H9 (cell line): ENCODE measurements at regions not wholly inside any gene's neighbourhood (a gene's known extent, or its start where the extent isn't known, plus 50 kb on each side); places are given as distances from the start of the nearest gene placed in this dataset.

Experiments used
- DNase-seq: peaks from one replicate; pipeline ENCODE4 v3.0.0-alpha.2; 2017
- H2AFZ ChIP-seq: one replicate; pipeline ENCODE4 v1.6.1; 2013; ENCODE audit warnings: mild to moderate bottlenecking, low read length, control low read depth, moderate library complexity
- H2AK5ac ChIP-seq: 2 replicates; pipeline ENCODE4 v1.6.1; 2013; ENCODE audit warnings: low read length, control low read depth, mixed read lengths; ENCODE audit not compliant: insufficient read length
- H2BK120ac ChIP-seq: one replicate; pipeline ENCODE4 v1.6.1; 2013; ENCODE audit warnings: low read depth, mild to moderate bottlenecking, low read length, control low read depth, inconsistent platforms; ENCODE audit not compliant: poor library complexity, severe bottlenecking
- H2BK12ac ChIP-seq: 2 replicates; pipeline ENCODE4 v1.6.1; 2013; ENCODE audit warnings: low read length, control low read depth, mixed read lengths, low read depth; ENCODE audit not compliant: insufficient read length
- H2BK15ac ChIP-seq: 2 replicates; pipeline ENCODE4 v1.6.1; 2013; ENCODE audit warnings: low read depth, low read length, control low read depth
- H2BK20ac ChIP-seq: one replicate; pipeline ENCODE4 v1.6.1; 2013; ENCODE audit warnings: low read depth, mild to moderate bottlenecking, low read length, control low read depth, inconsistent platforms; ENCODE audit not compliant: poor library complexity, severe bottlenecking
- H2BK5ac ChIP-seq: 2 replicates; pipeline ENCODE4 v1.6.1; 2013; ENCODE audit warnings: low read length, control low read depth, mixed read lengths; ENCODE audit not compliant: insufficient read length
- H3K14ac ChIP-seq: 2 replicates; pipeline ENCODE4 v1.6.1; 2013; ENCODE audit warnings: low read length, control low read depth; ENCODE audit not compliant: insufficient read depth
- H3K18ac ChIP-seq: 2 replicates; pipeline ENCODE4 v1.6.1; 2013; ENCODE audit warnings: low read depth, mild to moderate bottlenecking, mixed read lengths, low read length, control low read depth; ENCODE audit not compliant: insufficient read length
- H3K23ac ChIP-seq: 2 replicates; pipeline ENCODE4 v1.6.1; 2013; ENCODE audit warnings: low read length, control low read depth, mixed read lengths, low read depth; ENCODE audit not compliant: insufficient read length
- H3K23me2 ChIP-seq: 2 replicates; pipeline ENCODE4 v1.6.1; 2013; ENCODE audit warnings: low read depth, mild to moderate bottlenecking, mixed read lengths, low read length, control low read depth; ENCODE audit not compliant: insufficient read length, poor library complexity, severe bottlenecking
- H3K27ac ChIP-seq: 2 replicates; pipeline ENCODE4 v1.5.1; 2013; ENCODE audit warnings: low read length, control low read depth, mixed read lengths, low read depth; ENCODE audit not compliant: insufficient read length
- H3K27me3 ChIP-seq: 2 replicates; pipeline ENCODE4 v1.6.1; 2013; ENCODE audit warnings: low read length, control low read depth, inconsistent platforms; ENCODE audit not compliant: insufficient read depth
- H3K4ac ChIP-seq: 2 replicates; pipeline ENCODE4 v1.6.1; 2013; ENCODE audit warnings: low read depth, mild to moderate bottlenecking, control low read depth, inconsistent platforms, low read length, moderate library complexity
- H3K4me1 ChIP-seq: 2 replicates; pipeline ENCODE4 v1.6.1; 2013; ENCODE audit warnings: low read length, control low read depth, inconsistent platforms; ENCODE audit not compliant: insufficient read depth
- H3K4me2 ChIP-seq: 2 replicates; pipeline ENCODE4 v1.6.1; 2013; ENCODE audit warnings: low read length, control low read depth, mixed read lengths; ENCODE audit not compliant: insufficient read length, insufficient read depth
- H3K56ac ChIP-seq: 2 replicates; pipeline ENCODE4 v1.6.1; 2013; ENCODE audit warnings: low read depth, mild to moderate bottlenecking, mixed read lengths, low read length, control low read depth; ENCODE audit not compliant: insufficient read length
- H3K79me1 ChIP-seq: 2 replicates; pipeline ENCODE4 v1.6.1; 2013; ENCODE audit warnings: low read depth, mild to moderate bottlenecking, moderate library complexity, low read length, control low read depth, inconsistent platforms; ENCODE audit not compliant: insufficient read depth, poor library complexity, severe bottlenecking
- H3K79me2 ChIP-seq: 2 replicates; pipeline ENCODE4 v1.6.1; 2013; ENCODE audit warnings: low read length, control low read depth, inconsistent platforms; ENCODE audit not compliant: insufficient read depth
- H3K9ac ChIP-seq: 2 replicates; pipeline ENCODE4 v1.6.1; 2013; ENCODE audit warnings: low read length, control low read depth, mixed read lengths; ENCODE audit not compliant: insufficient read length; ENCODE audit errors: extremely low read depth
- H3K9me3 ChIP-seq: one replicate; pipeline ENCODE4 v1.6.1; 2013; ENCODE audit warnings: low read depth, low read length, inconsistent platforms; ENCODE audit not compliant: control insufficient read depth
- H3T11ph ChIP-seq: one replicate; pipeline ENCODE4 v1.6.1; 2013; ENCODE audit warnings: mild to moderate bottlenecking, low read length, control low read depth, inconsistent platforms
- H4K20me1 ChIP-seq: one replicate; pipeline ENCODE4 v1.6.1; 2013; ENCODE audit not compliant: control insufficient read depth, insufficient read length, insufficient read depth
- H4K5ac ChIP-seq: 2 replicates; pipeline ENCODE4 v1.6.1; 2013; ENCODE audit warnings: low read depth, mild to moderate bottlenecking, mixed read lengths, low read length, control low read depth; ENCODE audit not compliant: insufficient read length
- H4K8ac ChIP-seq: replicated peaks from 2 replicates; pipeline ENCODE4 v1.6.1; 2013; ENCODE audit warnings: low read length, control low read depth, mixed read lengths, low read depth; ENCODE audit not compliant: insufficient read length
- H4K91ac ChIP-seq: 2 replicates; pipeline ENCODE4 v1.6.1; 2013; ENCODE audit warnings: low read depth, mild to moderate bottlenecking, moderate library complexity, mixed read lengths, low read length, control low read depth; ENCODE audit not compliant: insufficient read length
- H3K27ac Mint-ChIP-seq, 3 experiments: 2 replicates in 2 of 3; 3 replicates in 1 of 3; pipeline ENCODE4 v1.8.0; 2020 to 2021; ENCODE audit warnings: mixed read lengths in 3 of 3, mild to moderate bottlenecking in 1 of 3, moderate library complexity in 1 of 3
- H3K27me3 Mint-ChIP-seq: 2 replicates; pipeline ENCODE4 v1.8.0; 2021; ENCODE audit warnings: low read depth, mild to moderate bottlenecking, moderate library complexity, mixed read lengths
- H3K36me3 Mint-ChIP-seq, 3 experiments: 2 replicates in 2 of 3; 3 replicates in 1 of 3; pipeline ENCODE4 v1.8.0; 2020 to 2021; ENCODE audit warnings: low read depth in 3 of 3, mixed read lengths in 3 of 3; ENCODE audit not compliant: insufficient read depth in 1 of 3
- H3K4me1 Mint-ChIP-seq, 2 experiments: 2 replicates each; pipeline ENCODE4 v1.8.0; 2020; ENCODE audit warnings: mixed read lengths in 2 of 2
- H3K4me3 Mint-ChIP-seq, 2 experiments: 2 replicates in 1 of 2; 3 replicates in 1 of 2; pipeline ENCODE4 v1.8.0; 2020 to 2021; ENCODE audit warnings: mild to moderate bottlenecking in 2 of 2, mixed read lengths in 2 of 2, moderate library complexity in 1 of 2
- H3K9me3 Mint-ChIP-seq, 2 experiments: 2 replicates in 1 of 2; 3 replicates in 1 of 2; pipeline ENCODE4 v1.8.0; 2020; ENCODE audit warnings: mild to moderate bottlenecking in 2 of 2, mixed read lengths in 2 of 2, moderate library complexity in 1 of 2
- CTCF ChIP-seq: fragments of 200-600 bp; sonication (generic); conservative IDR thresholded peaks from 3 replicates; pipeline ENCODE4 v1.8.0; 2021; ENCODE audit warnings: antibody characterized with exemption, mild to moderate bottlenecking
- whole genome bisulfite sequencing: extraction: QIAGEN DNeasy Blood & Tissue Kit; methylation state at CpG from one replicate; pipeline ENCODE4 v1.1.7; 2013; ENCODE audit warnings: missing lambda C conversion rate, low lambda C conversion rate, mixed read lengths; ENCODE audit not compliant: insufficient read length; ENCODE audit errors: extremely low coverage; 5-methylcytosine and 5-hydroxymethylcytosine counted together

GRCh38 chr1:113018911-113019310 lies 54.1 kb upstream of the LRIG2 start:
- no peaks in the 10 kb centered on the region for H3K79me1 ChIP-seq
- no peak for TF ChIP-seq CTCF
- no peak overlapping the region for H2BK12ac ChIP-seq
- Mint-ChIP-seq H3K9me3 (peaks cover 0 to 2% of the 10 kb centered on the region in 2 experiments; a peak in 2 of 5 replicates), H3K36me3 (peaks cover 2 to 12% (median 7%) of the 10 kb centered on the region in 3 experiments; a peak in 6 of 7 replicates), H3K27me3 (no peaks in the 10 kb centered on the region), H3K4me3 (no peak overlapping the region), H3K4me1 (peaks cover 8 to 11% of the 10 kb centered on the region in 2 experiments), H3K27ac (peak overlapping the region in 1 of 3 experiments; percentile 33; a peak in 1 of 7 replicates)
- no peaks in the 10 kb centered on the region for H3K4me1 ChIP-seq
- H3K56ac ChIP-seq, result no peak overlapping the region
- H3K79me2 ChIP-seq, result no peaks in the 10 kb centered on the region
- no peak overlapping the region for H2BK120ac ChIP-seq
- H4K20me1 ChIP-seq, result no peaks in the 10 kb centered on the region
- no peak overlapping the region for H2AK5ac ChIP-seq
- H3K23me2 ChIP-seq, result no peaks in the 10 kb centered on the region
- no peak overlapping the region for H2BK15ac ChIP-seq
- no peak overlapping the region for H2BK20ac ChIP-seq
- no peak overlapping the region for H3K27ac ChIP-seq
- no peak overlapping the region for H4K91ac ChIP-seq
- H2AFZ ChIP-seq, result no peak overlapping the region
- DNase-seq, result no peak
- H3K4ac ChIP-seq, result no peak overlapping the region
- no CpG with 5 or more reads among the region's 1 CpG for WGBS
- H3K9me3 ChIP-seq, result no peaks in the 10 kb centered on the region
- no peak overlapping the region for H3T11ph ChIP-seq
- no peak overlapping the region for H2BK5ac ChIP-seq
- no peaks in the 10 kb centered on the region for H3K27me3 ChIP-seq
- H3K9ac ChIP-seq, result no peak overlapping the region
- no peak overlapping the region for H4K8ac ChIP-seq
- no peak overlapping the region for H4K5ac ChIP-seq
- no peak overlapping the region for H3K14ac ChIP-seq
- no peak overlapping the region for H3K18ac ChIP-seq
- H3K4me2 ChIP-seq, result no peak overlapping the region
- H3K23ac ChIP-seq, result no peak overlapping the region
